HepG2 (cell line): ENCODE measurements at regions not wholly inside any gene's neighbourhood (a gene's known extent, or its start where the extent isn't known, plus 50 kb on each side); places are given as distances from the start of the nearest gene placed in this dataset.

Experiments used
- ATAC-seq: fragments of 200-7000 bp; cut with Tn5 transposase; 3 replicates; pipeline ENCODE4 v1.9.1; 2020; ENCODE audit warnings: mild to moderate bottlenecking, moderate library complexity
- BruUV-seq: library from RNA; stranded (reverse); fragments of 400-500 nt; replicated peaks from 2 replicates; lab custom pipeline; 2021; lab: Mats Ljungman, UMichigan
- CTCF ChIA-PET: fragments of 300-600 bp; formaldehyde crosslinking; extraction: SDS; loops from one replicate; lab custom pipeline; 2021; ENCODE audit warnings: low total read pairs, inconsistent platforms, low intra/inter-chr PET ratio; lab: Yijun Ruan, JAX
- POLR2A ChIA-PET: fragments of 350-600 bp; sonication (Branson Sonifier 250); formaldehyde crosslinking; loops from one replicate; lab custom pipeline; 2020; ENCODE audit warnings: antibody characterized with exemption, inconsistent platforms; lab: Yijun Ruan, JAX
- DNase-seq: peaks from one replicate; pipeline ENCODE4 v3.0.0-alpha.2; 2015; ENCODE audit warnings: low spot score
- FAIRE-seq: peaks from 3 replicates; lab custom pipeline; 2011; peaks lifted over from hg19 to GRCh38; lab: Jason Lieb, UNC
- H2AFZ ChIP-seq: one replicate; pipeline ENCODE4 v1.6.1; 2011; ENCODE audit warnings: low read length, inconsistent platforms
- H3K27ac ChIP-seq: fragments of 300-600 bp; 3 replicates; pipeline ENCODE4 v1.8.0; 2011; ENCODE audit warnings: mixed run types, mild to moderate bottlenecking, mixed read lengths, low read length, inconsistent platforms; ENCODE audit not compliant: insufficient read depth; ENCODE audit errors: extremely low read length
- H3K27me3 ChIP-seq, 2 experiments: fragments of 200-600 bp in 1 of 2; 2 replicates in 1 of 2; 3 replicates in 1 of 2; pipeline versions ENCODE4 v1.6.0 to v1.8.0; 2011; ENCODE audit warnings: low read length in 2 of 2, mild to moderate bottlenecking in 2 of 2, moderate library complexity in 2 of 2, inconsistent platforms in 1 of 2; ENCODE audit not compliant: insufficient read depth in 2 of 2, control insufficient read depth in 1 of 2
- H3K36me3 ChIP-seq, 2 experiments: fragments of 200-600 bp in 1 of 2; replicated peaks in 1 of 2; 2 replicates in 1 of 2; 3 replicates in 1 of 2; pipeline versions ENCODE4 v1.5.1 to v1.8.0; 2011; ENCODE audit warnings: low read length in 2 of 2, inconsistent platforms in 1 of 2; ENCODE audit not compliant: insufficient read depth in 2 of 2, control insufficient read depth in 1 of 2
- H3K4me1 ChIP-seq: 2 replicates; pipeline ENCODE4 v1.5.1; 2012; ENCODE audit warnings: low read length, inconsistent platforms; ENCODE audit not compliant: insufficient read depth
- H3K4me2 ChIP-seq: 2 replicates; pipeline ENCODE4 v1.6.0; 2011; ENCODE audit warnings: low read depth, low read length, inconsistent platforms
- H3K4me3 ChIP-seq, 3 experiments: fragments of 200-600 bp in 1 of 3; sonication (generic), shearing (Covaris generic) in 1 of 3; replicated peaks in 1 of 3; 2 replicates each; pipeline ENCODE4 v1.5.1; 2011 to 2016; ENCODE audit warnings: low read length in 3 of 3, inconsistent platforms in 2 of 3, low read depth in 2 of 3, mild to moderate bottlenecking in 2 of 3, control low read depth in 1 of 3, mixed read lengths in 1 of 3; ENCODE audit not compliant: insufficient read depth in 1 of 3
- H3K79me2 ChIP-seq: one replicate; pipeline ENCODE4 v1.6.1; 2011; ENCODE audit warnings: low read length, inconsistent platforms; ENCODE audit not compliant: insufficient read depth
- H3K9ac ChIP-seq: 2 replicates; pipeline ENCODE4 v1.6.0; 2011; ENCODE audit warnings: mild to moderate bottlenecking, low read depth, low read length, inconsistent platforms; ENCODE audit not compliant: insufficient read depth
- H3K9me3 ChIP-seq: 2 replicates; pipeline ENCODE4 v1.5.1; 2012; ENCODE audit warnings: mild to moderate bottlenecking, low read length
- H4K20me1 ChIP-seq: 2 replicates; pipeline ENCODE4 v1.6.0; 2011; ENCODE audit warnings: inconsistent platforms, mild to moderate bottlenecking, low read length, moderate library complexity; ENCODE audit not compliant: insufficient read depth
- MZF1 ChIP-seq: sonication (generic); formaldehyde crosslinking; IDR thresholded peaks from 2 replicates; pipeline ENCODE4 v1.8.1; 2023; ENCODE audit warnings: mild to moderate bottlenecking, missing genetic modification reagents, borderline replicate concordance
- NFIB ChIP-seq: sonication (generic); formaldehyde crosslinking; IDR thresholded peaks from 2 replicates; pipeline ENCODE4 v1.9.0; 2021; ENCODE audit warnings: missing genetic modification reagents, mild to moderate bottlenecking, borderline replicate concordance
- TBL1XR1 ChIP-seq: fragments of 150-350 bp; IDR thresholded peaks from 2 replicates; pipeline ENCODE4 v1.6.1; 2014; ENCODE audit warnings: borderline replicate concordance, low read length; ENCODE audit not compliant: partially characterized antibody
- ZBTB42 ChIP-seq: sonication (generic); formaldehyde crosslinking; IDR thresholded peaks from 2 replicates; pipeline ENCODE4 v1.5.0; 2020; ENCODE audit warnings: mild to moderate bottlenecking, missing genetic modification reagents
- WGBS: methylation state at CpG from one replicate; pipeline ENCODE4 v1.1.6; 2017; ENCODE audit warnings: low lambda C conversion rate; 5-methylcytosine and 5-hydroxymethylcytosine counted together
- in situ Hi-C: cut with HindIII; loops from 2 replicates; pipeline ENCODE4 v1.10.0; 2017; ENCODE audit warnings: low pct_unique_long_range_greater_than_20kb; ENCODE audit not compliant: extremely low pct_ligation_motif_present
- intact Hi-C: fragments of 100-400 bp; cut with micrococcal nuclease; formaldehyde crosslinking; loops from one replicate; pipeline ENCODE4 v1.10.0; 2022; ENCODE audit not compliant: unreplicated experiment
- TF ChIP-seq, protein P1 (sequence below): sonication (generic); formaldehyde crosslinking; IDR thresholded peaks from 2 replicates; pipeline ENCODE4 v1.4.0; 2020; ENCODE audit warnings: missing genetic modification reagents
- TF ChIP-seq, protein P2 (sequence below): sonication (generic); formaldehyde crosslinking; IDR thresholded peaks from 2 replicates; pipeline ENCODE4 v1.8.1; 2023; ENCODE audit warnings: mild to moderate bottlenecking, missing genetic modification reagents, borderline replicate concordance
- TF ChIP-seq, protein P3 (sequence below): sonication (generic); formaldehyde crosslinking; IDR thresholded peaks from 2 replicates; pipeline ENCODE4 v1.8.1; 2023; ENCODE audit warnings: missing genetic modification reagents, mild to moderate bottlenecking, borderline replicate concordance

DNA sequence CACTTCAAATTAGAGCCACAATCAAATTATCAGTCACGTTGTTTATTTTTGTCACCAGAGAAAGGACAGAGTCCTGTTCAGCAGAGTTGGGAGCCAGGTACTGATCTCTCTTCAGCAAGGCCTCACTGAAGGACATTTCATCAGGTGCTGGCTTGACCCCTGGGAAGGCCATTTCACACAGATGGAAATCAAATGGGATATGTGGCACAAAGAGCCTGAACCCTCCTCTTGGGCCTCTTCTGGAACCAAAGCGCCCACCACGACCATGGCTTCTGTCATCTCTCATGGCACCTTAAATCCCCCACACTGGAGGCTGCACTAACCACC is 121.5 kb downstream of the PTCSC3 start (continued):
- TF ChIP-seq, protein P1, sequence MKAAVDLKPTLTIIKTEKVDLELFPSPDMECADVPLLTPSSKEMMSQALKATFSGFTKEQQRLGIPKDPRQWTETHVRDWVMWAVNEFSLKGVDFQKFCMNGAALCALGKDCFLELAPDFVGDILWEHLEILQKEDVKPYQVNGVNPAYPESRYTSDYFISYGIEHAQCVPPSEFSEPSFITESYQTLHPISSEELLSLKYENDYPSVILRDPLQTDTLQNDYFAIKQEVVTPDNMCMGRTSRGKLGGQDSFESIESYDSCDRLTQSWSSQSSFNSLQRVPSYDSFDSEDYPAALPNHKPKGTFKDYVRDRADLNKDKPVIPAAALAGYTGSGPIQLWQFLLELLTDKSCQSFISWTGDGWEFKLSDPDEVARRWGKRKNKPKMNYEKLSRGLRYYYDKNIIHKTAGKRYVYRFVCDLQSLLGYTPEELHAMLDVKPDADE (CRISPR knock-in tag) = no peak
- TF ChIP-seq, protein P2, sequence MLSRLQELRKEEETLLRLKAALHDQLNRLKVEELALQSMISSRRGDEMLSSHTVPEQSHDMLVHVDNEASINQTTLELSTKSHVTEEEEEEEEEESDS (CRISPR knock-in tag) = no peak

DNA sequence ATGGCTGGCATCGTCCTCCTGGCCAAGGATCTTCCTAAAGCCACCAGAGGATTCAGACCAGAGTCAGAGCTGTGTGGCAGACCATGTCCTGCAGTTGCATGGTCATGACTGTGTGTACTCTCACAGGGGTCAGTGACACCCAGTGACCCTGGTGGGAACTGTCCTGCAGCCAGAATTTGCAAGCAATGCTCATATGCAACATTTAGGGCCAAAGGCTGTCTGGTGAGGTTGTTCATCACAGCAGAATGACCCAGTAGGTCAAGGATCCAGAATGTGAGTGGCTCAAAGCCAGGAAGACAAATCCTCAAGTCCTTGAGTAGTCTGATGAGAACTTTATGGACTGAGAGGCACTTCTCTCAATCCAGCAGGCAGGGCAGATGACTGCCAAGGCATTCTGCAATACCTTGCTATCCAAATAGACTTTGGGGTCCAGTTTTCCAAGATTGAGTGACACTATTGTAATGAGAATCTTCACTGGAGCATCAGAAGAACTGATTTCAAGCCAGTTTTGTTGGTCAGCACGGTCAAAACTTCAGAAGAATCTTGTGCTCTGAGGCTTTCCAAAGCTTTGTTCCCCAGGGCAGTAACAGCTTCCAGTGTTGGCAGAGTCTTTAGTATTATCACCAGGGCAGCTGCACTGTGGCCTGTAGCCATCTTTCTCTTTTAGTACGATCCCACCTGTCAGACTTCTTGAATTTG is 122.0 kb downstream of the PTCSC3 start:
- FAIRE-seq (no peak), DNase-seq (no peak), ATAC-seq (peak; percentile 69)
- H3K36me3 ChIP-seq = no peaks in the 10 kb centered on the region
- H3K9me3 ChIP-seq = no peaks in the 10 kb centered on the region
- H3K4me3 ChIP-seq = no peak overlapping the region
- H3K4me2 ChIP-seq = no peak overlapping the region
- H2AFZ ChIP-seq = no peak overlapping the region
- H3K79me2 ChIP-seq = no peaks in the 10 kb centered on the region
- CTCF ChIA-PET = no interaction called here
- H3K27ac ChIP-seq = no peak overlapping the region
- in situ Hi-C loops = no loop called here
- TF ChIP-seq, protein P3, sequence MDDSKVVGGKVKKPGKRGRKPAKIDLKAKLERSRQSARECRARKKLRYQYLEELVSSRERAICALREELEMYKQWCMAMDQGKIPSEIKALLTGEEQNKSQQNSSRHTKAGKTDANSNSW (CRISPR knock-in tag) = no peak
- TF ChIP-seq MZF1 (CRISPR knock-in tag) (no peak), NFIB (CRISPR knock-in tag) (no peak), ZBTB42 (CRISPR knock-in tag) (no peak), TBL1XR1 (no peak)
- TF ChIP-seq, all 625 proteins: peak for 0
- intact Hi-C loops = no loop called here
- no peaks in the 10 kb centered on the region for H4K20me1 ChIP-seq
- H3K9ac ChIP-seq = no peak overlapping the region
- BruUV-seq = no TSS peak
- POLR2A ChIA-PET = no interaction called here
- 2% methylated on average over 3 of the region's 3 CpGs for WGBS
- H3K27me3 ChIP-seq = peaks cover 2 to 4% of the 10 kb centered on the region in 2 experiments; a peak in 1 of 5 replicates
- H3K4me1 ChIP-seq = no peaks in the 10 kb centered on the region
